ENCODE measurements at regions not wholly inside any gene's neighbourhood (a gene's known extent, or its start where the extent isn't known, plus 50 kb on each side); places are given as distances from the start of the nearest gene placed in this dataset.

GRCh38 chr3:147130461-147130860 is 275.9 kb downstream of the ZIC4 start:
- Histone ChIP-seq H4K20me1 (ENCODE audit: low read depth, low read length) (no peaks in the 10 kb centered on the region), H3K9ac (ENCODE audit: low read length) (no peak overlapping the region), H3K79me2 (ENCODE audit: insufficient read depth, low read length) (no peaks in the 10 kb centered on the region), H3F3A (ENCODE audit: insufficient read depth) (no peaks in the 10 kb centered on the region), H3K27ac (ENCODE audit: low read depth, low read length) (no peak overlapping the region), H3K4me3 (ENCODE audit: insufficient read depth, low read length, poor library complexity, severe bottlenecking) (no peak overlapping the region), H2AFZ (ENCODE audit: low read depth, low read length, severe bottlenecking) (no peak overlapping the region), H3K9me3 (ENCODE audit: insufficient read depth, low read length) (no peaks in the 10 kb centered on the region), H3K36me3 (ENCODE audit: low read length) (no peaks in the 10 kb centered on the region), H3K4me2 (ENCODE audit: low read depth, low read length, poor library complexity, severe bottlenecking) (no peak overlapping the region), H3K27me3 (ENCODE audit: low read length) (no peaks in the 10 kb centered on the region), H3K9me2 (replicated peaks; ENCODE audit: insufficient read depth, low read length) (no peaks in the 10 kb centered on the region)
- TF ChIP-seq EZH2phosphoT487 (conservative IDR thresholded peaks at IDR 0.05; ENCODE audit: low read length) (no peak), CTCF (IDR thresholded peaks at IDR 0.05; ENCODE audit: insufficient read depth, low read length, poor library complexity, severe bottlenecking) (no peak)

- no peaks in the 10 kb centered on the region for H4K20me1 ChIP-seq (ENCODE audit: low read depth, low read length)
- no peaks in the 10 kb centered on the region for H3K9me3 ChIP-seq (ENCODE audit: insufficient read depth, low read length)
- no peaks in the 10 kb centered on the region for H3K79me2 ChIP-seq (ENCODE audit: insufficient read depth, low read length)
- no peaks in the 10 kb centered on the region for H3K27me3 ChIP-seq (ENCODE audit: low read length)
- H3F3A ChIP-seq (ENCODE audit: insufficient read depth): no peaks in the 10 kb centered on the region
- H3K9ac ChIP-seq (ENCODE audit: low read length): no peak overlapping the region
- H2AFZ ChIP-seq (ENCODE audit: low read depth, low read length, severe bottlenecking): no peak overlapping the region
- no peak overlapping the region for H3K4me2 ChIP-seq (ENCODE audit: low read depth, low read length, poor library complexity, severe bottlenecking)
- H3K4me3 ChIP-seq (ENCODE audit: insufficient read depth, low read length, poor library complexity, severe bottlenecking): no peak overlapping the region
- H3K9me2 ChIP-seq (replicated peaks; ENCODE audit: insufficient read depth, low read length): no peaks in the 10 kb centered on the region
- TF ChIP-seq EZH2phosphoT487 (conservative IDR thresholded peaks at IDR 0.05; ENCODE audit: low read length) (no peak), CTCF (IDR thresholded peaks at IDR 0.05; ENCODE audit: insufficient read depth, low read length, poor library complexity, severe bottlenecking) (no peak)
- H3K36me3 ChIP-seq (ENCODE audit: low read length): no peaks in the 10 kb centered on the region
- H3K27ac ChIP-seq (ENCODE audit: low read depth, low read length): no peak overlapping the region
Measured at GRCh38 chr3:147129665-147130064, 276.7 kb downstream of the ZIC4 start.

- Histone ChIP-seq H3K9me2 (replicated peaks; ENCODE audit: insufficient read depth, low read length) (no peaks in the 10 kb centered on the region), H2AFZ (ENCODE audit: low read depth, low read length, severe bottlenecking) (no peak overlapping the region), H3K4me2 (ENCODE audit: low read depth, low read length, poor library complexity, severe bottlenecking) (no peak overlapping the region), H4K20me1 (ENCODE audit: low read depth, low read length) (no peaks in the 10 kb centered on the region), H3K9me3 (ENCODE audit: insufficient read depth, low read length) (no peaks in the 10 kb centered on the region), H3K36me3 (ENCODE audit: low read length) (no peaks in the 10 kb centered on the region), H3K79me2 (ENCODE audit: insufficient read depth, low read length) (no peaks in the 10 kb centered on the region), H3K27ac (ENCODE audit: low read depth, low read length) (no peak overlapping the region), H3K4me3 (ENCODE audit: insufficient read depth, low read length, poor library complexity, severe bottlenecking) (no peak overlapping the region), H3F3A (ENCODE audit: insufficient read depth) (no peaks in the 10 kb centered on the region), H3K9ac (ENCODE audit: low read length) (no peak overlapping the region), H3K27me3 (ENCODE audit: low read length) (no peaks in the 10 kb centered on the region)
- TF ChIP-seq EZH2phosphoT487 (conservative IDR thresholded peaks at IDR 0.05; ENCODE audit: low read length): no peak
- TF ChIP-seq CTCF (IDR thresholded peaks at IDR 0.05; ENCODE audit: insufficient read depth, low read length, poor library complexity, severe bottlenecking): no peak
Measured at GRCh38 chr3:147122350-147122749, 284.0 kb downstream of the ZIC4 start.
